Left lung (tissue), 4 donors: ENCODE measurements at regions not wholly inside any gene's neighbourhood (a gene's known extent, or its start where the extent isn't known, plus 50 kb on each side); places are given as distances from the start of the nearest gene placed in this dataset.

Experiments used
- ATAC-seq: fragments of 200-7000 bp; cut with Tn5 transposase; one replicate; pipeline ENCODE4 v1.9.1; 2020; ENCODE audit warnings: moderate library complexity
- DNase-seq, 4 donors: peaks; one replicate each; pipeline ENCODE4 v3.0.0-alpha.2; 2013 to 2020
- H3K27ac ChIP-seq, 2 donors: fragments of 200-600 bp; sonication (generic) in 1 of 2; one replicate each; pipeline versions ENCODE4 v1.5.0 to v1.8.0; 2020 to 2021
- H3K27me3 ChIP-seq, 2 donors: fragments of 200-600 bp; sonication (generic) in 1 of 2; one replicate each; pipeline versions ENCODE4 v1.5.0 to v1.8.0; 2020 to 2021
- H3K36me3 ChIP-seq, 2 donors: fragments of 200-600 bp; sonication (generic) in 1 of 2; one replicate each; pipeline versions ENCODE4 v1.5.0 to v1.8.0; 2020 to 2021
- H3K4me1 ChIP-seq, 2 donors: fragments of 200-600 bp; one replicate each; pipeline ENCODE4 v1.8.0; 2021
- H3K4me3 ChIP-seq, 2 donors: fragments of 200-600 bp; sonication (generic) in 1 of 2; one replicate each; pipeline versions ENCODE4 v1.5.0 to v1.8.0; 2020 to 2021; ENCODE audit warnings: mild to moderate bottlenecking in 1 of 2
- H3K9me3 ChIP-seq, 2 donors: fragments of 200-600 bp; sonication (generic) in 1 of 2; one replicate each; pipeline versions ENCODE4 v1.5.0 to v1.8.0; 2020 to 2021
- intact Hi-C, 2 donors: fragments of 100-400 bp; cut with DNase I; formaldehyde crosslinking; loops; one replicate each; pipeline versions ENCODE4 v1.11.2 to v1.14.2; 2022
- TF ChIP-seq, protein P1 (sequence below), 2 donors: fragments of 200-600 bp; sonication (generic) in 1 of 2; IDR thresholded peaks; one replicate each; pipeline versions ENCODE4 v1.5.0 to v1.8.0; 2021; ENCODE audit warnings: antibody characterized with exemption in 2 of 2
- donor health status: DM: no; HTN: yes; CAD: no.
- donor health status: DM: no; HTN: no; CAD: no.

GRCh38 chr1:30449003-30449402, 274.4 kb downstream of the MATN1 start:
- H3K4me3 ChIP-seq = no peak overlapping the region
- H3K27ac ChIP-seq = no peak overlapping the region
- TF ChIP-seq, protein P1, sequence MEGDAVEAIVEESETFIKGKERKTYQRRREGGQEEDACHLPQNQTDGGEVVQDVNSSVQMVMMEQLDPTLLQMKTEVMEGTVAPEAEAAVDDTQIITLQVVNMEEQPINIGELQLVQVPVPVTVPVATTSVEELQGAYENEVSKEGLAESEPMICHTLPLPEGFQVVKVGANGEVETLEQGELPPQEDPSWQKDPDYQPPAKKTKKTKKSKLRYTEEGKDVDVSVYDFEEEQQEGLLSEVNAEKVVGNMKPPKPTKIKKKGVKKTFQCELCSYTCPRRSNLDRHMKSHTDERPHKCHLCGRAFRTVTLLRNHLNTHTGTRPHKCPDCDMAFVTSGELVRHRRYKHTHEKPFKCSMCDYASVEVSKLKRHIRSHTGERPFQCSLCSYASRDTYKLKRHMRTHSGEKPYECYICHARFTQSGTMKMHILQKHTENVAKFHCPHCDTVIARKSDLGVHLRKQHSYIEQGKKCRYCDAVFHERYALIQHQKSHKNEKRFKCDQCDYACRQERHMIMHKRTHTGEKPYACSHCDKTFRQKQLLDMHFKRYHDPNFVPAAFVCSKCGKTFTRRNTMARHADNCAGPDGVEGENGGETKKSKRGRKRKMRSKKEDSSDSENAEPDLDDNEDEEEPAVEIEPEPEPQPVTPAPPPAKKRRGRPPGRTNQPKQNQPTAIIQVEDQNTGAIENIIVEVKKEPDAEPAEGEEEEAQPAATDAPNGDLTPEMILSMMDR (IDR thresholded peaks at IDR 0.05) = no peak
- intact Hi-C loops = no loop called here
- H3K27me3 ChIP-seq = peaks cover 0 to 22% of the 10 kb centered on the region in 2 donors
- H3K36me3 ChIP-seq = no peaks in the 10 kb centered on the region
- no peaks in the 10 kb centered on the region for H3K9me3 ChIP-seq
- H3K4me1 ChIP-seq = no peaks in the 10 kb centered on the region
- DNase-seq (no peak), ATAC-seq (no peak)

DNA sequence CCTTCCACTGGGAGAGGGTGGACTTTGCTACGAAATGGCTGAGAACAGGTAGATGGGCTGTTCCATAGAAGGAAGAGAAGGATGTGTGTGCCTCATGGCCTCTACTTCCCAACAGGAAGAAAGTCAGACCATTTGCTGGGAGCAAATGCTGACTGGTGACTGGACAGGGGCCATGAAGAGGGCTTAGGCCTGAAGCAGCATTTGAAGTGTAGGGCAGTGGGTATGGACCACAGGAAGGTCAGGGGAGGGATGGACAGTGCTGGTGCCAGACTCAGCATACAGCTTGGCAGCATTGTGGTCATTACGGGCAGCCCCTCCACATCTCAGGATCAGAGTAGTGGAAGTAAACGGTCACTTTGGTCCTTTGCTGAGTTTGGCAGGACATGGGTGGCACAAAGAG, 275.7 kb downstream of the MATN1 start:
- Histone ChIP-seq H3K4me3 (no peak overlapping the region), H3K9me3 (no peaks in the 10 kb centered on the region), H3K27me3 (peaks cover 0 to 22% of the 10 kb centered on the region in 2 donors), H3K27ac (no peak overlapping the region), H3K36me3 (no peaks in the 10 kb centered on the region), H3K4me1 (no peaks in the 10 kb centered on the region)
- intact Hi-C loops = no loop called here
- ATAC-seq (no peak), DNase-seq (no peak)
- TF ChIP-seq, protein P1 (IDR thresholded peaks at IDR 0.05) = no peak

DNA sequence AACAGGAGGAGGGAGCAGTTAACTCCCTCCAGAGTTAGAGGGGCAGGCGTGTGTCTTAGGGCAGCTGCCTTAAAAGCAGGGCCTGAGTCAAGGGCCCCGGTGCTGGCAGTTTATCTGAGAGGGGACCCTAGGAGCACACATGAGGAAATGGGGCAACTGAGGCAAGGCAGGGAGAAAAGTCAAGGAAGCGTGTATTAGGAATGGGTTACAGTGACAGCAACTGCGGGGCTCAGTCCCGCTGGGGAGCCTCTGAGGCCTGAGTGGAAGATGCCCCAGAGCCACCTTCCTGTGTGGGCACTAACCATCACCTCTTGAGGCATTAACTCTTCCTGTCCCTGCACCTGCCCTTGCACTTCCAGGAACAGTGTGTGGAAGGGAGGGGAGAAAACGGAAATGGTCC, 276.3 kb downstream of the MATN1 start:
- Histone ChIP-seq H3K9me3 (no peaks in the 10 kb centered on the region), H3K27ac (no peak overlapping the region), H3K4me3 (no peak overlapping the region), H3K27me3 (peaks cover 0 to 22% of the 10 kb centered on the region in 2 donors), H3K4me1 (no peaks in the 10 kb centered on the region), H3K36me3 (no peaks in the 10 kb centered on the region)
- intact Hi-C loops = no loop called here
- no peak for DNase-seq
- no peak for ATAC-seq
- TF ChIP-seq, protein P1 (IDR thresholded peaks at IDR 0.05) = no peak

- ATAC-seq (no peak), DNase-seq (no peak)
- Histone ChIP-seq H3K9me3 (no peaks in the 10 kb centered on the region), H3K36me3 (no peaks in the 10 kb centered on the region), H3K27me3 (peaks cover 0 to 22% of the 10 kb centered on the region in 2 donors), H3K27ac (no peak overlapping the region), H3K4me1 (no peaks in the 10 kb centered on the region), H3K4me3 (no peak overlapping the region)
- TF ChIP-seq, protein P1 (IDR thresholded peaks at IDR 0.05) = no peak
- intact Hi-C loops = no loop called here
These were observed 276.9 kb downstream of the MATN1 start for GRCh38 chr1:30446508-30446907.

DNA sequence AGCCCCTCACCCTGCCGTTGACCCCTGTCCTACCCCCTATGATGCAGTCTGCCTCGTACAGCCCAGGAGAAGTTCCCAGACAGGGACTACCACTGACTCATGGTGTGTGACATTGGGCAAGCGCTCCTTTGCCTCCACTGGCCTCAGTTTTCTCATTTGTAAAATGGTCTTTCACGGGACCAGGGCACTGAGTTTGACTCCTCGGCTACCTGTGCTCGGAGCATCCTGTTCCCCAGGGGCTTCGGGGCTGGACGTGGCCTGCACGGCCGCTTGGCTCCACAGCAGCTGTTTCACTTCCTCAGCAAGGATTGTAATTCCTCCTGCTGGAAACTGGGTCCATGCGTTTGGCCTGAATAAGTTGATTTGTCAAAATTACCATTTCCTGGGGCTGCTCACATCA, 277.3 kb downstream of the MATN1 start:
- intact Hi-C loops = no loop called here
- Histone ChIP-seq H3K36me3 (no peaks in the 10 kb centered on the region), H3K27ac (no peak overlapping the region), H3K4me3 (no peak overlapping the region), H3K9me3 (no peaks in the 10 kb centered on the region), H3K27me3 (peaks cover 0 to 22% of the 10 kb centered on the region in 2 donors), H3K4me1 (no peaks in the 10 kb centered on the region)
- no peak for ATAC-seq
- TF ChIP-seq, protein P1 (IDR thresholded peaks at IDR 0.05) = no peak
- no peak for DNase-seq
